Spleen (tissue), 11 donors: ENCODE measurements at regions not wholly inside any gene's neighbourhood (a gene's known extent, or its start where the extent isn't known, plus 50 kb on each side); places are given as distances from the start of the nearest gene placed in this dataset.

Source experiments
- DNase-seq: peaks from one replicate; pipeline ENCODE4 v3.0.0-alpha.2; 2020
- H3K27ac ChIP-seq, 8 donors: fragments of 200-600 bp; sonication (generic) in 7 of 8; 1 replicate in 4 of 8; 2 replicates in 4 of 8; pipeline versions ENCODE4 v1.5.0 to v1.8.0; 2016 to 2021; ENCODE audit warnings: inconsistent platforms in 4 of 8, mild to moderate bottlenecking in 4 of 8, moderate library complexity in 1 of 8
- H3K27me3 ChIP-seq, 7 donors: fragments of 200-600 bp; sonication (generic) in 6 of 7; replicated peaks in 1 of 7; 1 replicate in 4 of 7; 2 replicates in 3 of 7; pipeline versions ENCODE4 v1.5.0 to v1.8.0; 2016 to 2021; ENCODE audit warnings: inconsistent platforms in 3 of 7, mild to moderate bottlenecking in 1 of 7
- H3K36me3 ChIP-seq, 6 donors: fragments of 200-600 bp; sonication (generic) in 5 of 6; 1 replicate in 4 of 6; 2 replicates in 2 of 6; pipeline versions ENCODE4 v1.5.0 to v1.8.0; 2016 to 2021; ENCODE audit warnings: inconsistent platforms in 2 of 6
- H3K4me1 ChIP-seq, 6 donors: fragments of 200-600 bp; sonication (generic) in 5 of 6; 1 replicate in 3 of 6; 2 replicates in 3 of 6; pipeline versions ENCODE4 v1.5.0 to v1.8.0; 2016 to 2021; ENCODE audit warnings: inconsistent platforms in 3 of 6
- H3K4me3 ChIP-seq, 8 donors: fragments of 200-600 bp; sonication (generic) in 7 of 8; 1 replicate in 4 of 8; 2 replicates in 4 of 8; pipeline versions ENCODE4 v1.5.0 to v1.8.0; 2016 to 2021; ENCODE audit warnings: inconsistent platforms in 4 of 8, mild to moderate bottlenecking in 4 of 8, moderate library complexity in 2 of 8
- H3K9me3 ChIP-seq, 8 donors: fragments of 200-600 bp; sonication (generic) in 7 of 8; 1 replicate in 4 of 8; 2 replicates in 4 of 8; pipeline versions ENCODE4 v1.5.0 to v1.8.0; 2016 to 2021; ENCODE audit warnings: inconsistent platforms in 4 of 8
- CTCF ChIP-seq, 11 experiments: fragments of 200-600 bp in 7 of 11; fragments of 450-650 bp in 4 of 11; sonication (generic) in 4 of 11; IDR thresholded peaks in 8 of 11; conservative IDR thresholded peaks in 3 of 11; 1 replicate in 7 of 11; 2 replicates in 4 of 11; pipeline versions ENCODE4 v1.4.0 to v1.8.0; 2016 to 2021; ENCODE audit warnings: antibody characterized with exemption in 11 of 11, inconsistent platforms in 4 of 11, mild to moderate bottlenecking in 1 of 11
- POLR2A ChIP-seq, 3 donors: fragments of 450-650 bp; IDR thresholded peaks; one replicate each; pipeline ENCODE4 v1.5.1; 2017; ENCODE audit warnings: antibody characterized with exemption in 3 of 3, mild to moderate bottlenecking in 1 of 3
- POLR2AphosphoS5 ChIP-seq, 3 donors: sonication (generic); formaldehyde crosslinking; IDR thresholded peaks; one replicate each; pipeline ENCODE4 v1.5.1; 2017; ENCODE audit warnings: antibody characterized with exemption in 3 of 3
- WGBS, 5 donors: extraction: QIAGEN DNeasy Blood & Tissue Kit in 3 of 5; methylation state at CpG; one replicate each; pipeline versions ENCODE4 v1.1.5 to v1.1.7; 2013 to 2018; 5-methylcytosine and 5-hydroxymethylcytosine counted together
- intact Hi-C: fragments of 100-400 bp; cut with DNase I; formaldehyde crosslinking; loops from one replicate; pipeline ENCODE4 v1.15.0; 2023; ENCODE audit warnings: low total_unique reads
- donor health status: healthy with polysubstance abuse.
- donor health status: DM: no; HTN: no; CAD: no; lungs with moderate emphysema.
- donor health status: DM: no; HTN: no; CAD: no.
- donor health status: Bipolar disorder and iron deficiency.
- donor health status: healthy.
- donor health status: DM: no; HTN: no; CAD: no.
- donor health status: DM: yes; HTN: yes; CAD: no.

- Histone ChIP-seq H3K36me3 (peaks cover 15 to 100% (median 99%) of the 10 kb centered on the region in 6 donors), H3K4me1 (no peaks in the 10 kb centered on the region), H3K4me3 (peak overlapping the region in 1 of 8 donors; percentile 42), H3K9me3 (peaks cover 66 to 100% (median 100%) of the 10 kb centered on the region in 8 donors), H3K27ac (no peak overlapping the region), H3K27me3 (no peaks in the 10 kb centered on the region)
- intact Hi-C loops: no loop called here
- peak; percentile 29 for DNase-seq
- WGBS, 5 donors: 80 to 90% (median 86%) methylated on average over 10 of the region's 10 CpGs
- TF ChIP-seq CTCF (IDR thresholded peaks at IDR 0.05 in 8 of 11, conservative IDR thresholded peaks at IDR 0.05 in 3 of 11) (no peak), POLR2AphosphoS5 (IDR thresholded peaks at IDR 0.05) (no peak), POLR2A (IDR thresholded peaks at IDR 0.05) (no peak)
Observed at GRCh38 chr15:25060996-25061620, 106.3 kb downstream of the SNRPN start.

- 90 to 94% (median 91%) methylated on average over 23 of the region's 23 CpGs for WGBS, 5 donors
Observed at GRCh38 chr15:25061808-25062550, 107.2 kb downstream of the SNRPN start.

GRCh38 chr15:25062551-25063430 lies 108.0 kb downstream of the SNRPN start:
- WGBS, 5 donors: 79 to 87% (median 85%) methylated on average over 13 of the region's 13 CpGs

More at GRCh38 chr15:25061808-25062550, 107.2 kb downstream of the SNRPN start:
- TF ChIP-seq POLR2AphosphoS5 (IDR thresholded peaks at IDR 0.05) (no peak), CTCF (IDR thresholded peaks at IDR 0.05 in 8 of 11, conservative IDR thresholded peaks at IDR 0.05 in 3 of 11) (no peak), POLR2A (IDR thresholded peaks at IDR 0.05) (no peak)
- H3K27me3 ChIP-seq: no peaks in the 10 kb centered on the region
- DNase-seq: peak; percentile 46
- peak overlapping the region in 1 of 8 donors; percentile 36 for H3K4me3 ChIP-seq
- no peak overlapping the region for H3K27ac ChIP-seq
- intact Hi-C loops: no loop called here
- H3K4me1 ChIP-seq: no peaks in the 10 kb centered on the region
- H3K36me3 ChIP-seq: peaks cover 15 to 100% (median 100%) of the 10 kb centered on the region in 6 donors
- H3K9me3 ChIP-seq: peaks cover 62 to 100% (median 100%) of the 10 kb centered on the region in 8 donors

More at GRCh38 chr15:25062551-25063430, 108.0 kb downstream of the SNRPN start:
- Histone ChIP-seq H3K4me1 (no peaks in the 10 kb centered on the region), H3K27ac (no peak overlapping the region), H3K27me3 (no peaks in the 10 kb centered on the region), H3K36me3 (peaks cover 20 to 100% (median 100%) of the 10 kb centered on the region in 6 donors), H3K9me3 (peaks cover 65 to 100% (median 100%) of the 10 kb centered on the region in 8 donors), H3K4me3 (peak overlapping the region in 1 of 8 donors; percentile 36)
- intact Hi-C loops: no loop called here
- TF ChIP-seq CTCF (IDR thresholded peaks at IDR 0.05 in 8 of 11, conservative IDR thresholded peaks at IDR 0.05 in 3 of 11): no peak
- TF ChIP-seq POLR2A (IDR thresholded peaks at IDR 0.05): no peak
- no peak for TF ChIP-seq POLR2AphosphoS5 (IDR thresholded peaks at IDR 0.05)
- DNase-seq: peak; percentile 30
